ENCODE measurements at regions not wholly inside any gene's neighbourhood (a gene's known extent, or its start where the extent isn't known, plus 50 kb on each side); places are given as distances from the start of the nearest gene placed in this dataset.

DNA sequence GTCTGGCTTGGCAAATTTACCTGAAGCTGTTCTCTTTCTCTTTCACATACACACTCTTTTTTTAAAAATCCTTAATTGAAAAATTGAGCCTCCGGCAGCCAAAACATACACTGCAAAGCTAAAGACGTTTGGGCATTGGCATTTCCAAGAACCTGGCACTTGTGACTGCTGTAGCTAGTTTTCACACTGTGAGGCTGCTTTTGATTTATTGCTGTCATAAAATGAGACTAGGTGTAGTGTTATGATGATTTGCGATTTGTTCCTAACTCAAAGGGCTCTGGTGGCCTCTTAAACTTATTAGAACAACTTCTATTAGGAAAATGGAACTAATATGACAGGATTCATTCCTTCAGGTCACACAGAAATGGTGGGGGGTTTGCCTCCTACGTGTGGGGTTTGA lies 377.1 kb upstream of the FAR2 start:
- TF ChIP-seq, protein P1, sequence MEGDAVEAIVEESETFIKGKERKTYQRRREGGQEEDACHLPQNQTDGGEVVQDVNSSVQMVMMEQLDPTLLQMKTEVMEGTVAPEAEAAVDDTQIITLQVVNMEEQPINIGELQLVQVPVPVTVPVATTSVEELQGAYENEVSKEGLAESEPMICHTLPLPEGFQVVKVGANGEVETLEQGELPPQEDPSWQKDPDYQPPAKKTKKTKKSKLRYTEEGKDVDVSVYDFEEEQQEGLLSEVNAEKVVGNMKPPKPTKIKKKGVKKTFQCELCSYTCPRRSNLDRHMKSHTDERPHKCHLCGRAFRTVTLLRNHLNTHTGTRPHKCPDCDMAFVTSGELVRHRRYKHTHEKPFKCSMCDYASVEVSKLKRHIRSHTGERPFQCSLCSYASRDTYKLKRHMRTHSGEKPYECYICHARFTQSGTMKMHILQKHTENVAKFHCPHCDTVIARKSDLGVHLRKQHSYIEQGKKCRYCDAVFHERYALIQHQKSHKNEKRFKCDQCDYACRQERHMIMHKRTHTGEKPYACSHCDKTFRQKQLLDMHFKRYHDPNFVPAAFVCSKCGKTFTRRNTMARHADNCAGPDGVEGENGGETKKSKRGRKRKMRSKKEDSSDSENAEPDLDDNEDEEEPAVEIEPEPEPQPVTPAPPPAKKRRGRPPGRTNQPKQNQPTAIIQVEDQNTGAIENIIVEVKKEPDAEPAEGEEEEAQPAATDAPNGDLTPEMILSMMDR (IDR thresholded peaks at IDR 0.05 in 8 of 11, conservative IDR thresholded peaks at IDR 0.05 in 3 of 11): no peak
- TF ChIP-seq POLR2A (IDR thresholded peaks at IDR 0.05): no peak

Measured in spleen (tissue), 7 donors.